GM23248 (cell line): ENCODE measurements at regions not wholly inside any gene's neighbourhood (a gene's known extent, or its start where the extent isn't known, plus 50 kb on each side); places are given as distances from the start of the nearest gene placed in this dataset.

Experiments used
- EZH2 ChIP-seq: fragments of 200-600 bp; sonication (generic); IDR thresholded peaks from 2 replicates; pipeline ENCODE4 v1.6.1; 2018; ENCODE audit warnings: antibody characterized with exemption, mild to moderate bottlenecking; ENCODE audit not compliant: insufficient read depth, poor library complexity, severe bottlenecking
- EZH2phosphoT487 ChIP-seq: fragments of 200-600 bp; sonication (generic); IDR thresholded peaks from 2 replicates; pipeline ENCODE4 v1.6.1; 2018; ENCODE audit warnings: antibody characterized with exemption, moderate library complexity, mild to moderate bottlenecking, low read depth; ENCODE audit not compliant: insufficient read depth

DNA sequence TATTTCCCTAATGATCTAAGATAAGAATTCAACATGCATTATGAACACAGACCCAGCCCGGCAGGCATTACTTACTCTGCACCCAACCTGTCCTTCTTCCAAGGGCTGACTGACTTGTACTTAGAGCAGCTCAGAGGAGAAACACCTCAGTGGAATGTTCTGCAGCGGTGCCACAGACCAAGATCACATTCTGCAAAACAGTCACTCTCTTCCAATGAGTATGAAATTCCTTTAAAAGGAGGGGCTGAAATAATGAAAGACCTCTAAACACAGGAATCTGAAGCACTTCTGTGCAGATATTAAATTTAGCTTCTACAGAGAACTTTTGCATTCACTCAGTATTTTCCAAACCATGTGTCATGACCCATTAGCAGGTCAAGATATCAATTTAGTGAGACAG, 172.9 kb downstream of the ZDHHC21 start:
- TF ChIP-seq EZH2 (no peak), EZH2phosphoT487 (no peak)
